K562 (cell line): ENCODE measurements at regions not wholly inside any gene's neighbourhood (a gene's known extent, or its start where the extent isn't known, plus 50 kb on each side); places are given as distances from the start of the nearest gene placed in this dataset.

ENCODE experiments used
- CREB1 ChIP-seq, 2 experiments: sonication (generic) in 1 of 2; formaldehyde crosslinking in 1 of 2; IDR thresholded peaks; 2 replicates each; pipeline versions ENCODE4 v1.6.1 to v1.8.0; 2012 to 2022; ENCODE audit warnings: inconsistent platforms in 1 of 2, mild to moderate bottlenecking in 1 of 2, missing genetic modification reagents in 1 of 2, moderate library complexity in 1 of 2
- NFIC ChIP-seq: fragments of 450-650 bp; IDR thresholded peaks from 2 replicates; pipeline ENCODE4 v1.6.1; 2017; ENCODE audit warnings: mild to moderate bottlenecking, inconsistent platforms
- NRF1 ChIP-seq, 2 experiments: fragments of 450-650 bp; IDR thresholded peaks in 1 of 2; conservative IDR thresholded peaks in 1 of 2; 2 replicates each; pipeline ENCODE4 v1.6.1; 2014; ENCODE audit warnings: mild to moderate bottlenecking in 2 of 2
- POLR2A ChIP-seq: fragments of 450-650 bp; conservative IDR thresholded peaks from 2 replicates; pipeline ENCODE4 v1.6.1; 2016
- SIN3A ChIP-seq, 2 experiments: fragments of 150-350 bp in 1 of 2; IDR thresholded peaks; 2 replicates each; pipeline ENCODE4 v1.6.1; 2011 to 2016; ENCODE audit warnings: borderline replicate concordance in 2 of 2, low read depth in 2 of 2, low read length in 2 of 2, mild to moderate bottlenecking in 2 of 2, moderate library complexity in 2 of 2; ENCODE audit not compliant: control insufficient read depth in 1 of 2
- WHSC1 ChIP-seq: IDR thresholded peaks from one replicate; pipeline ENCODE4 v1.6.1; 2012; ENCODE audit warnings: low read length, control low read depth, inconsistent platforms
- YY1 ChIP-seq, 3 experiments: IDR thresholded peaks; 2 replicates each; pipeline ENCODE4 v1.6.1; 2011; ENCODE audit warnings: low read length in 2 of 3, mild to moderate bottlenecking in 2 of 3, moderate library complexity in 2 of 3, borderline replicate concordance in 1 of 3, control low read depth in 1 of 3, low read depth in 1 of 3; ENCODE audit not compliant: insufficient read depth in 3 of 3, insufficient replicate concordance in 2 of 3, control insufficient read depth in 1 of 3, insufficient read length in 1 of 3; ENCODE audit errors: extremely low read depth in 1 of 3
- ZNF175 ChIP-seq: fragments of 200-800 bp; sonication (Bioruptor generic); IDR thresholded peaks from 2 replicates; pipeline ENCODE4 v1.6.1; 2016; ENCODE audit warnings: low read depth, mild to moderate bottlenecking, missing genetic modification characterization, missing compliant biosample characterization
- ZNF274 ChIP-seq: IDR thresholded peaks from 2 replicates; pipeline ENCODE4 v1.6.1; 2011; ENCODE audit warnings: low read depth, mild to moderate bottlenecking, low read length, moderate library complexity, borderline replicate concordance
- ZNF766 ChIP-seq: fragments of 200-800 bp; sonication (Bioruptor generic); conservative IDR thresholded peaks from 2 replicates; pipeline ENCODE4 v1.6.1; 2016; ENCODE audit warnings: missing genetic modification characterization, missing compliant biosample characterization
- TF ChIP-seq, protein P1 (sequence below): sonication (generic); formaldehyde crosslinking; IDR thresholded peaks from 2 replicates; pipeline ENCODE4 v1.8.1; 2022; ENCODE audit warnings: missing genetic modification reagents
- TF ChIP-seq, protein P2 (sequence below): fragments of 450-650 bp; formaldehyde crosslinking; IDR thresholded peaks from 2 replicates; pipeline ENCODE4 v1.4.0; 2020; ENCODE audit warnings: mild to moderate bottlenecking, moderate library complexity

DNA sequence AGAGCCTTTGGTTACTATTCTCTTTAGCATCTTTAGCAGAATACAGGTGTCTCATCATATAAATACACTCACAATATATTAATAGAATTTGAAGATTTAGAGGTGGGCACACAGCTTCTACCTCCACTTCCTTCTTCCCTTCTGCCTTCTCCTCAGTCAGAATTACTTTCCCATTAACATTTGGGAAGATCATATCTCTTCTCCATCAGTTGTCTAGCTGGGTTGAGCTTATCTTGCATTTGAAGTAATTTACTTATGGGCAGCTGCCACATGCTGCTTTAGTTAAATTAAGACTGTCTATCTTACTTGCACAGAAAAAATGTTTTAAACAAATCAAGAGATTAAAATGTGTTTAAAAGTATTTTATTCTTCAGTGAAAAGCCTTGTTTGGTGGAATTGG is 110.1 kb upstream of the ASIC2 start:
- TF ChIP-seq POLR2A (no peak), WHSC1 (no peak), ZNF175 (CRISPR knock-in tag) (no peak), NFIC (no peak), SIN3A (IDR thresholded peaks at IDR 0.05; ENCODE audit: borderline replicate concordance in 2 of 2, control insufficient read depth in 1 of 2, low read depth in 2 of 2, low read length in 2 of 2) (no peak), CREB1 (IDR thresholded peaks at IDR 0.05) (no peak), CREB1 (CRISPR knock-in tag; IDR thresholded peaks at IDR 0.05) (no peak), NRF1 (conservative IDR thresholded peaks at IDR 0.05 in 1 of 2, IDR thresholded peaks at IDR 0.05 in 1 of 2) (no peak), YY1 (IDR thresholded peaks at IDR 0.05; ENCODE audit: borderline replicate concordance in 1 of 3, control insufficient read depth in 1 of 3, extremely low read depth in 1 of 3, insufficient read depth in 3 of 3, insufficient read length in 1 of 3, insufficient replicate concordance in 2 of 3, low read depth in 1 of 3, low read length in 2 of 3) (no peak), ZNF766 (CRISPR knock-in tag) (no peak), ZNF274 (no peak)
- TF ChIP-seq, protein P1, sequence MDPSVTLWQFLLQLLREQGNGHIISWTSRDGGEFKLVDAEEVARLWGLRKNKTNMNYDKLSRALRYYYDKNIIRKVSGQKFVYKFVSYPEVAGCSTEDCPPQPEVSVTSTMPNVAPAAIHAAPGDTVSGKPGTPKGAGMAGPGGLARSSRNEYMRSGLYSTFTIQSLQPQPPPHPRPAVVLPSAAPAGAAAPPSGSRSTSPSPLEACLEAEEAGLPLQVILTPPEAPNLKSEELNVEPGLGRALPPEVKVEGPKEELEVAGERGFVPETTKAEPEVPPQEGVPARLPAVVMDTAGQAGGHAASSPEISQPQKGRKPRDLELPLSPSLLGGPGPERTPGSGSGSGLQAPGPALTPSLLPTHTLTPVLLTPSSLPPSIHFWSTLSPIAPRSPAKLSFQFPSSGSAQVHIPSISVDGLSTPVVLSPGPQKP (CRISPR knock-in tag) = no peak
- TF ChIP-seq, protein P2, sequence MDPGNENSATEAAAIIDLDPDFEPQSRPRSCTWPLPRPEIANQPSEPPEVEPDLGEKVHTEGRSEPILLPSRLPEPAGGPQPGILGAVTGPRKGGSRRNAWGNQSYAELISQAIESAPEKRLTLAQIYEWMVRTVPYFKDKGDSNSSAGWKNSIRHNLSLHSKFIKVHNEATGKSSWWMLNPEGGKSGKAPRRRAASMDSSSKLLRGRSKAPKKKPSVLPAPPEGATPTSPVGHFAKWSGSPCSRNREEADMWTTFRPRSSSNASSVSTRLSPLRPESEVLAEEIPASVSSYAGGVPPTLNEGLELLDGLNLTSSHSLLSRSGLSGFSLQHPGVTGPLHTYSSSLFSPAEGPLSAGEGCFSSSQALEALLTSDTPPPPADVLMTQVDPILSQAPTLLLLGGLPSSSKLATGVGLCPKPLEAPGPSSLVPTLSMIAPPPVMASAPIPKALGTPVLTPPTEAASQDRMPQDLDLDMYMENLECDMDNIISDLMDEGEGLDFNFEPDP (CRISPR knock-in tag) = no peak
